Osteoblast (primary cell): ENCODE measurements at regions not wholly inside any gene's neighbourhood (a gene's known extent, or its start where the extent isn't known, plus 50 kb on each side); places are given as distances from the start of the nearest gene placed in this dataset.

Experiments used
- DNase-seq: peaks from one replicate; pipeline ENCODE4 v3.0.0; 2011; ENCODE audit warnings: low spot score, mixed read lengths; ENCODE audit not compliant: insufficient read length; ENCODE audit errors: missing footprints
- H2AFZ ChIP-seq: 2 replicates; pipeline ENCODE4 v1.6.0; 2011; ENCODE audit warnings: mild to moderate bottlenecking, low read length
- H3K27ac ChIP-seq: 2 replicates; pipeline ENCODE4 v1.5.1; 2011; ENCODE audit warnings: mild to moderate bottlenecking, low read depth, low read length, moderate library complexity
- H3K27me3 ChIP-seq: 2 replicates; pipeline ENCODE4 v1.6.0; 2012; ENCODE audit warnings: mild to moderate bottlenecking, control low read depth, inconsistent platforms, low read length, moderate library complexity; ENCODE audit not compliant: insufficient read depth
- H3K36me3 ChIP-seq: 2 replicates; pipeline ENCODE4 v1.5.1; 2011; ENCODE audit warnings: mild to moderate bottlenecking, low read length, control low read depth, moderate library complexity; ENCODE audit not compliant: insufficient read depth
- H3K4me1 ChIP-seq: 2 replicates; pipeline ENCODE4 v1.5.1; 2011; ENCODE audit warnings: mild to moderate bottlenecking, low read length, control low read depth, moderate library complexity; ENCODE audit not compliant: insufficient read depth
- H3K4me2 ChIP-seq: 2 replicates; pipeline ENCODE4 v1.6.0; 2011; ENCODE audit warnings: mild to moderate bottlenecking, low read length; ENCODE audit not compliant: insufficient read depth
- H3K4me3 ChIP-seq: fragments of 200-600 bp; sonication (generic); 3 replicates; pipeline ENCODE4 v1.5.1; 2012; ENCODE audit warnings: mild to moderate bottlenecking, low read length, inconsistent platforms; ENCODE audit not compliant: insufficient read depth
- H3K79me2 ChIP-seq: 2 replicates; pipeline ENCODE4 v1.6.0; 2012; ENCODE audit warnings: mild to moderate bottlenecking, low read length, control low read depth, inconsistent platforms; ENCODE audit not compliant: insufficient read depth
- H3K9me3 ChIP-seq: 2 replicates; pipeline ENCODE4 v1.5.1; 2011; ENCODE audit warnings: low read depth, low read length, control low read depth
- H4K20me1 ChIP-seq: 2 replicates; pipeline ENCODE4 v1.6.0; 2012; ENCODE audit warnings: mild to moderate bottlenecking, low read length, control low read depth; ENCODE audit not compliant: insufficient read depth
- CTCF ChIP-seq: IDR thresholded peaks from 2 replicates; pipeline ENCODE4 v1.5.1; 2011; ENCODE audit warnings: mild to moderate bottlenecking, low read depth, low read length, moderate library complexity; ENCODE audit errors: extremely low read depth

- Histone ChIP-seq H4K20me1 (no peaks in the 10 kb centered on the region), H3K4me3 (no peak overlapping the region), H3K36me3 (no peaks in the 10 kb centered on the region), H3K27ac (no peak overlapping the region), H3K4me1 (no peaks in the 10 kb centered on the region), H3K79me2 (no peaks in the 10 kb centered on the region), H3K9me3 (no peaks in the 10 kb centered on the region), H3K27me3 (no peaks in the 10 kb centered on the region), H2AFZ (no peak overlapping the region), H3K4me2 (no peak overlapping the region)
- no peak for DNase-seq
- TF ChIP-seq CTCF, result no peak
Observed at GRCh38 chr13:76330761-76331160, 555.4 kb downstream of the KCTD12 start.

- H4K20me1 ChIP-seq, result no peaks in the 10 kb centered on the region
- no peak for DNase-seq
- H3K79me2 ChIP-seq, result no peaks in the 10 kb centered on the region
- no peak overlapping the region for H3K4me2 ChIP-seq
- H3K9me3 ChIP-seq, result no peaks in the 10 kb centered on the region
- no peak overlapping the region for H3K4me3 ChIP-seq
- no peaks in the 10 kb centered on the region for H3K27me3 ChIP-seq
- no peak overlapping the region for H3K27ac ChIP-seq
- H3K4me1 ChIP-seq, result no peaks in the 10 kb centered on the region
- TF ChIP-seq CTCF, result no peak
- H3K36me3 ChIP-seq, result no peaks in the 10 kb centered on the region
- H2AFZ ChIP-seq, result no peak overlapping the region
Observed at GRCh38 chr13:76329866-76330580, 556.2 kb downstream of the KCTD12 start.

GRCh38 chr13:76329004-76329403 lies 557.2 kb downstream of the KCTD12 start:
- no peak overlapping the region for H3K27ac ChIP-seq
- no peaks in the 10 kb centered on the region for H3K4me1 ChIP-seq
- no peak overlapping the region for H3K4me2 ChIP-seq
- H3K36me3 ChIP-seq, result no peaks in the 10 kb centered on the region
- TF ChIP-seq CTCF, result no peak
- no peaks in the 10 kb centered on the region for H3K9me3 ChIP-seq
- DNase-seq, result no peak
- no peak overlapping the region for H2AFZ ChIP-seq
- no peak overlapping the region for H3K4me3 ChIP-seq
- no peaks in the 10 kb centered on the region for H3K79me2 ChIP-seq
- no peaks in the 10 kb centered on the region for H4K20me1 ChIP-seq
- no peaks in the 10 kb centered on the region for H3K27me3 ChIP-seq

- Histone ChIP-seq H3K4me3 (no peak overlapping the region), H3K27ac (no peak overlapping the region)
Observed at GRCh38 chr13:76326343-76326742, 559.9 kb downstream of the KCTD12 start.

More at GRCh38 chr13:76326343-76326742, 559.9 kb downstream of the KCTD12 start:
- H2AFZ ChIP-seq, result no peak overlapping the region
- H3K79me2 ChIP-seq, result no peaks in the 10 kb centered on the region
- no peak for TF ChIP-seq CTCF
- DNase-seq, result no peak
- H3K27me3 ChIP-seq, result no peaks in the 10 kb centered on the region
- no peaks in the 10 kb centered on the region for H3K36me3 ChIP-seq
- no peaks in the 10 kb centered on the region for H3K9me3 ChIP-seq
- no peaks in the 10 kb centered on the region for H4K20me1 ChIP-seq
- no peaks in the 10 kb centered on the region for H3K4me1 ChIP-seq
- no peak overlapping the region for H3K4me2 ChIP-seq
